ENCODE measurements at regions not wholly inside any gene's neighbourhood (a gene's known extent, or its start where the extent isn't known, plus 50 kb on each side); places are given as distances from the start of the nearest gene placed in this dataset.

DNA sequence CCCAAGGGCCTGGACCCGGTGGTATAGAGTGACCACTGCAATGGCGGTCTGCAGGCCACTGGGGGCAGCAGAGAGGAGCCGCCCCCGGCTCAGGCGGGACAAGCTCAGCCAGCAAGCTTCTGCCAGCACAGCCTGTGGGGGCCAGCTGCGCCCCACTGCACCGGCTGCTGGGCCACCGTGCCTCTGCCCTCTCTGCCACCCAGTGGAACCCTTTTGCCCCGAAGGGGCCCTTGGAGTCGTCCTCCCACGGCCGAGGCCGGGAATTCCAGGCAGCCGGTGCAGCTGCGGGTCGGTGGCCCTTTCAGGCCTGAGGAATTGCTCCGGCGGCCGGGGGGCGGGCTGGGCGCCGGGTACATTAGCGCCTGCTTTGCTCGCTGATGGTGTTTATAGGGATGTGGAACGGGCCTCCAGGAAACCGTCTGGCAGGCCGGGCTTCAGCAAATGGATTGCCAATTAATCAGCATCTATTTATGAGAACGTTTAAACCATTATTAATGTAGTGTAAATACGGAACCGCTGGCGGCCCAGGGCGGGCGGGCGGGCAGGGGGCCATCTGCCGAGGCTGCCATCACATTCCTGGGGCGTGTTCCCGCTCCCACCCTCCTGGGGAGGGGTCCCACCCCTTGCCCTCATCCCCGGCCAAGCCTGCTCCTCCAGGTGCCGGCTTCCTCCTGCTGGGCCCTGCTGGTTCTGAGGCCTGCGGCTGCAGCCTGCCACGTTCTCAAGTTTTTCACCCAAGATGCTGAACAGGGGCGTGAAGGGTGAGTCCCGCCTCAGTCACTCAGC is 127.4 kb downstream of the BARX1 start:
- Histone ChIP-seq H3K36me3 (replicated peaks in 1 of 2; ENCODE audit: control insufficient read depth in 1 of 2, insufficient read depth in 2 of 2, low read length in 2 of 2) (no peaks in the 10 kb centered on the region), H3K9me3 (ENCODE audit: low read length) (no peaks in the 10 kb centered on the region), H3K4me1 (ENCODE audit: insufficient read depth, low read length) (no peaks in the 10 kb centered on the region), H3K9ac (ENCODE audit: insufficient read depth, low read depth, low read length) (peak overlapping the region; percentile 20; the same call in 1 of the 2 replicates), H3K27ac (ENCODE audit: extremely low read length, insufficient read depth, low read length) (no peak overlapping the region), H3K4me2 (ENCODE audit: low read depth, low read length) (peak overlapping the region; percentile 85), H4K20me1 (ENCODE audit: insufficient read depth, low read length) (no peaks in the 10 kb centered on the region), H3K27me3 (ENCODE audit: control insufficient read depth in 1 of 2, insufficient read depth in 2 of 2, low read length in 2 of 2) (peaks cover 2 to 19% of the 10 kb centered on the region in 2 experiments; a peak in 4 of 5 replicates), H3K4me3 (replicated peaks in 1 of 3; ENCODE audit: insufficient read depth in 1 of 3, low read depth in 2 of 3, low read length in 3 of 3) (peak overlapping the region; percentile 54 to 71 (median 56); a peak in 5 of 6 replicates), H3K79me2 (ENCODE audit: insufficient read depth, low read length) (no peaks in the 10 kb centered on the region), H2AFZ (ENCODE audit: low read length) (no peak overlapping the region)
- CTCF ChIA-PET (ENCODE audit: low intra/inter-chr PET ratio, low total read pairs): interaction anchor here (1.9 kb wide), 1 partner anchor 135 kb away, joined by 15 read pairs; no protein-coding TSS in a partner anchor
- DNase-seq (ENCODE audit: low spot score) (peak; percentile 43), FAIRE-seq (no peak), ATAC-seq (peak; percentile 99)
- intact Hi-C loops (cut with micrococcal nuclease; ENCODE audit: unreplicated experiment) (no loop called here), in situ Hi-C loops (cut with HindIII; ENCODE audit: extremely low pct_ligation_motif_present, low pct_unique_long_range_greater_than_20kb) (no loop called here)
- no TSS peak for BruUV-seq (replicated peaks)
- POLR2A ChIA-PET: no interaction called here
- WGBS (ENCODE audit: low lambda C conversion rate): 13% methylated on average over 19 of the region's 43 CpGs
- TF ChIP-seq ZNF446 (CRISPR knock-in tag; IDR thresholded peaks at IDR 0.05): no peak
- TF ChIP-seq FOSL2 (CRISPR knock-in tag; IDR thresholded peaks at IDR 0.05): 0 out of 2 replicates have a peak, but pooled peaks have one; percentile 8
- TF ChIP-seq HNRNPL (IDR thresholded peaks at IDR 0.05; ENCODE audit: low read depth, low read length): peak; percentile 84; the same call in 1 of the 2 replicates
- no peak for TF ChIP-seq ZNF44 (CRISPR knock-in tag; IDR thresholded peaks at IDR 0.05)
- TF ChIP-seq HES4 (CRISPR knock-in tag; IDR thresholded peaks at IDR 0.05; ENCODE audit: borderline replicate concordance): no peak
- TF ChIP-seq HINFP (CRISPR knock-in tag; IDR thresholded peaks at IDR 0.05; ENCODE audit: low read depth): no peak
- TF ChIP-seq ESRRA (CRISPR knock-in tag; IDR thresholded peaks at IDR 0.05; ENCODE audit: low read depth): no peak
- TF ChIP-seq KIAA2018 (CRISPR knock-in tag; IDR thresholded peaks at IDR 0.05; ENCODE audit: borderline replicate concordance): no peak
- TF ChIP-seq ZNF260 (CRISPR knock-in tag; IDR thresholded peaks at IDR 0.05; ENCODE audit: borderline replicate concordance, low read depth): no peak

All from HepG2 (cell line).